22Rv1 (cell line): ENCODE measurements at regions not wholly inside any gene's neighbourhood (a gene's known extent, or its start where the extent isn't known, plus 50 kb on each side); places are given as distances from the start of the nearest gene placed in this dataset.

Experiments used
- H3K27ac ChIP-seq: fragments of 450-650 bp; 2 replicates; pipeline ENCODE4 v1.5.1; 2017
- CTCF ChIP-seq: fragments of 450-650 bp; IDR thresholded peaks from 2 replicates; pipeline ENCODE4 v1.5.1; 2017; ENCODE audit warnings: mild to moderate bottlenecking
- ZFX ChIP-seq: fragments of 450-650 bp; IDR thresholded peaks from 2 replicates; pipeline ENCODE4 v1.6.1; 2017; ENCODE audit warnings: antibody characterized with exemption, borderline replicate concordance

- H3K27ac ChIP-seq = no peak overlapping the region
- TF ChIP-seq ZFX = no peak
- TF ChIP-seq CTCF = no peak
These were observed 141.0 kb upstream of the KCTD1 start for GRCh38 chr18:26689226-26689879.

GRCh38 chr18:26686532-26686931 lies 138.2 kb upstream of the KCTD1 start:
- peak overlapping the region; percentile 55 for H3K27ac ChIP-seq

GRCh38 chr18:26685438-26686157 lies 137.2 kb upstream of the KCTD1 start:
- no peak for TF ChIP-seq CTCF
- TF ChIP-seq ZFX = no peak
- peak overlapping the region; percentile 55 for H3K27ac ChIP-seq

More at GRCh38 chr18:26686532-26686931, 138.2 kb upstream of the KCTD1 start:
- TF ChIP-seq CTCF (no peak), ZFX (no peak)

- TF ChIP-seq ZFX = no peak
- H3K27ac ChIP-seq = no peak overlapping the region
These were observed 129.6 kb upstream of the KCTD1 start for GRCh38 chr18:26677957-26678356.

GRCh38 chr18:26667046-26667445 lies 118.7 kb upstream of the KCTD1 start:
- no peak overlapping the region for H3K27ac ChIP-seq
- TF ChIP-seq ZFX (no peak), CTCF (no peak)

GRCh38 chr18:26662996-26663395 lies 114.6 kb upstream of the KCTD1 start:
- no peak overlapping the region for H3K27ac ChIP-seq
- no peak for TF ChIP-seq ZFX
- TF ChIP-seq CTCF = no peak

GRCh38 chr18:26657631-26658581 lies 109.6 kb upstream of the KCTD1 start:
- TF ChIP-seq ZFX = no peak
- no peak for TF ChIP-seq CTCF
- peak overlapping the region; percentile 87 for H3K27ac ChIP-seq
